ENCODE measurements at regions not wholly inside any gene's neighbourhood (a gene's known extent, or its start where the extent isn't known, plus 50 kb on each side); places are given as distances from the start of the nearest gene placed in this dataset.
"Not testable (repeated sequence)": the region's sequence is repeated elsewhere in the genome, so short reads cannot be mapped to it uniquely, and the experiment has no call there.

GRCh38 chr2:87674729-87675128 lies 73.2 kb upstream of the PLGLB2 start:
- H3K4me1 ChIP-seq (ENCODE audit: control extremely low read depth in 1 of 4, control insufficient read depth in 4 of 4, insufficient read depth in 4 of 4, low read length in 3 of 4); DNase-seq; CTCF ChIA-PET; POLR2A ChIA-PET; H3K27me3 ChIP-seq (replicated peaks in 2 of 5; ENCODE audit: control insufficient read depth in 4 of 5, insufficient read depth in 5 of 5, low read length in 4 of 5); H3K4me3 ChIP-seq (ENCODE audit: control insufficient read depth in 1 of 7, extremely low read depth in 1 of 7, insufficient read depth in 4 of 7, low read depth in 2 of 7, low read length in 6 of 7); H3K27ac ChIP-seq (ENCODE audit: insufficient read depth in 1 of 2, low read depth in 1 of 2, low read length in 2 of 2, poor library complexity in 1 of 2, severe bottlenecking in 2 of 2); H3K36me3 ChIP-seq (ENCODE audit: control insufficient read depth in 4 of 4, insufficient read depth in 4 of 4, low read length in 3 of 4); H3K9me3 ChIP-seq (ENCODE audit: control extremely low read depth in 1 of 5, control insufficient read depth in 4 of 5, insufficient read depth in 2 of 5, low read depth in 1 of 5, low read length in 4 of 5): not testable (repeated sequence)
- no CpG with 5 or more reads among the region's 2 CpGs for WGBS (ENCODE audit: insufficient coverage)

GRCh38 chr2:87675487-87675886 lies 72.4 kb upstream of the PLGLB2 start:
- H3K36me3 ChIP-seq (ENCODE audit: control insufficient read depth in 4 of 4, insufficient read depth in 4 of 4, low read length in 3 of 4); POLR2A ChIA-PET; H3K9me3 ChIP-seq (ENCODE audit: control extremely low read depth in 1 of 5, control insufficient read depth in 4 of 5, insufficient read depth in 2 of 5, low read depth in 1 of 5, low read length in 4 of 5); H3K27ac ChIP-seq (ENCODE audit: insufficient read depth in 1 of 2, low read depth in 1 of 2, low read length in 2 of 2, poor library complexity in 1 of 2, severe bottlenecking in 2 of 2); H3K27me3 ChIP-seq (replicated peaks in 2 of 5; ENCODE audit: control insufficient read depth in 4 of 5, insufficient read depth in 5 of 5, low read length in 4 of 5); H3K4me1 ChIP-seq (ENCODE audit: control extremely low read depth in 1 of 4, control insufficient read depth in 4 of 4, insufficient read depth in 4 of 4, low read length in 3 of 4); H3K4me3 ChIP-seq (ENCODE audit: control insufficient read depth in 1 of 7, extremely low read depth in 1 of 7, insufficient read depth in 4 of 7, low read depth in 2 of 7, low read length in 6 of 7); DNase-seq; CTCF ChIA-PET: not testable (repeated sequence)
- WGBS (ENCODE audit: insufficient coverage) = no CpG with 5 or more reads among the region's 7 CpGs

- H3K9me3 ChIP-seq (ENCODE audit: control extremely low read depth in 1 of 5, control insufficient read depth in 4 of 5, insufficient read depth in 2 of 5, low read depth in 1 of 5, low read length in 4 of 5); H3K27me3 ChIP-seq (replicated peaks in 2 of 5; ENCODE audit: control insufficient read depth in 4 of 5, insufficient read depth in 5 of 5, low read length in 4 of 5); H3K36me3 ChIP-seq (ENCODE audit: control insufficient read depth in 4 of 4, insufficient read depth in 4 of 4, low read length in 3 of 4); H3K4me3 ChIP-seq (ENCODE audit: control insufficient read depth in 1 of 7, extremely low read depth in 1 of 7, insufficient read depth in 4 of 7, low read depth in 2 of 7, low read length in 6 of 7); POLR2A ChIA-PET; H3K4me1 ChIP-seq (ENCODE audit: control extremely low read depth in 1 of 4, control insufficient read depth in 4 of 4, insufficient read depth in 4 of 4, low read length in 3 of 4); CTCF ChIA-PET; H3K27ac ChIP-seq (ENCODE audit: insufficient read depth in 1 of 2, low read depth in 1 of 2, low read length in 2 of 2, poor library complexity in 1 of 2, severe bottlenecking in 2 of 2); DNase-seq: not testable (repeated sequence)
- no CpG with 5 or more reads among the region's 5 CpGs for WGBS (ENCODE audit: insufficient coverage)
Observed at GRCh38 chr2:87677421-87677923, 70.4 kb upstream of the PLGLB2 start.

GRCh38 chr2:87678742-87679173 lies 69.1 kb upstream of the PLGLB2 start:
- H3K27ac ChIP-seq (ENCODE audit: insufficient read depth in 1 of 2, low read depth in 1 of 2, low read length in 2 of 2, poor library complexity in 1 of 2, severe bottlenecking in 2 of 2); H3K9me3 ChIP-seq (ENCODE audit: control extremely low read depth in 1 of 5, control insufficient read depth in 4 of 5, insufficient read depth in 2 of 5, low read depth in 1 of 5, low read length in 4 of 5); CTCF ChIA-PET; H3K4me1 ChIP-seq (ENCODE audit: control extremely low read depth in 1 of 4, control insufficient read depth in 4 of 4, insufficient read depth in 4 of 4, low read length in 3 of 4); POLR2A ChIA-PET; H3K4me3 ChIP-seq (ENCODE audit: control insufficient read depth in 1 of 7, extremely low read depth in 1 of 7, insufficient read depth in 4 of 7, low read depth in 2 of 7, low read length in 6 of 7); H3K36me3 ChIP-seq (ENCODE audit: control insufficient read depth in 4 of 4, insufficient read depth in 4 of 4, low read length in 3 of 4); DNase-seq; H3K27me3 ChIP-seq (replicated peaks in 2 of 5; ENCODE audit: control insufficient read depth in 4 of 5, insufficient read depth in 5 of 5, low read length in 4 of 5): not testable (repeated sequence)
- WGBS (ENCODE audit: insufficient coverage) = no CpG with 5 or more reads among the region's 6 CpGs

- DNase-seq; CTCF ChIA-PET; H3K4me3 ChIP-seq (ENCODE audit: control insufficient read depth in 1 of 7, extremely low read depth in 1 of 7, insufficient read depth in 4 of 7, low read depth in 2 of 7, low read length in 6 of 7); H3K4me1 ChIP-seq (ENCODE audit: control extremely low read depth in 1 of 4, control insufficient read depth in 4 of 4, insufficient read depth in 4 of 4, low read length in 3 of 4); H3K9me3 ChIP-seq (ENCODE audit: control extremely low read depth in 1 of 5, control insufficient read depth in 4 of 5, insufficient read depth in 2 of 5, low read depth in 1 of 5, low read length in 4 of 5); POLR2A ChIA-PET; H3K27ac ChIP-seq (ENCODE audit: insufficient read depth in 1 of 2, low read depth in 1 of 2, low read length in 2 of 2, poor library complexity in 1 of 2, severe bottlenecking in 2 of 2); H3K27me3 ChIP-seq (replicated peaks in 2 of 5; ENCODE audit: control insufficient read depth in 4 of 5, insufficient read depth in 5 of 5, low read length in 4 of 5); H3K36me3 ChIP-seq (ENCODE audit: control insufficient read depth in 4 of 4, insufficient read depth in 4 of 4, low read length in 3 of 4): not testable (repeated sequence)
- no CpG with 5 or more reads among the region's 4 CpGs for WGBS (ENCODE audit: insufficient coverage)
Observed at GRCh38 chr2:87679950-87680349, 67.9 kb upstream of the PLGLB2 start.

- DNase-seq; H3K4me1 ChIP-seq (ENCODE audit: control extremely low read depth in 1 of 4, control insufficient read depth in 4 of 4, insufficient read depth in 4 of 4, low read length in 3 of 4); H3K36me3 ChIP-seq (ENCODE audit: control insufficient read depth in 4 of 4, insufficient read depth in 4 of 4, low read length in 3 of 4); POLR2A ChIA-PET; CTCF ChIA-PET; H3K4me3 ChIP-seq (ENCODE audit: control insufficient read depth in 1 of 7, extremely low read depth in 1 of 7, insufficient read depth in 4 of 7, low read depth in 2 of 7, low read length in 6 of 7); H3K9me3 ChIP-seq (ENCODE audit: control extremely low read depth in 1 of 5, control insufficient read depth in 4 of 5, insufficient read depth in 2 of 5, low read depth in 1 of 5, low read length in 4 of 5); H3K27ac ChIP-seq (ENCODE audit: insufficient read depth in 1 of 2, low read depth in 1 of 2, low read length in 2 of 2, poor library complexity in 1 of 2, severe bottlenecking in 2 of 2); H3K27me3 ChIP-seq (replicated peaks in 2 of 5; ENCODE audit: control insufficient read depth in 4 of 5, insufficient read depth in 5 of 5, low read length in 4 of 5): not testable (repeated sequence)
- WGBS (ENCODE audit: insufficient coverage) = no CpG with 5 or more reads among the region's 1 CpG
Observed at GRCh38 chr2:87680691-87681090, 67.2 kb upstream of the PLGLB2 start.

- H3K9me3 ChIP-seq (ENCODE audit: control extremely low read depth in 1 of 5, control insufficient read depth in 4 of 5, insufficient read depth in 2 of 5, low read depth in 1 of 5, low read length in 4 of 5); POLR2A ChIA-PET; H3K4me3 ChIP-seq (ENCODE audit: control insufficient read depth in 1 of 7, extremely low read depth in 1 of 7, insufficient read depth in 4 of 7, low read depth in 2 of 7, low read length in 6 of 7); H3K36me3 ChIP-seq (ENCODE audit: control insufficient read depth in 4 of 4, insufficient read depth in 4 of 4, low read length in 3 of 4); H3K27me3 ChIP-seq (replicated peaks in 2 of 5; ENCODE audit: control insufficient read depth in 4 of 5, insufficient read depth in 5 of 5, low read length in 4 of 5); H3K4me1 ChIP-seq (ENCODE audit: control extremely low read depth in 1 of 4, control insufficient read depth in 4 of 4, insufficient read depth in 4 of 4, low read length in 3 of 4); CTCF ChIA-PET; H3K27ac ChIP-seq (ENCODE audit: insufficient read depth in 1 of 2, low read depth in 1 of 2, low read length in 2 of 2, poor library complexity in 1 of 2, severe bottlenecking in 2 of 2); DNase-seq: not testable (repeated sequence)
- WGBS (ENCODE audit: insufficient coverage) = no CpG with 5 or more reads among the region's 10 CpGs
Observed at GRCh38 chr2:87683451-87683850, 64.4 kb upstream of the PLGLB2 start.
